SK-N-SH (cell line): ENCODE measurements at regions not wholly inside any gene's neighbourhood (a gene's known extent, or its start where the extent isn't known, plus 50 kb on each side); places are given as distances from the start of the nearest gene placed in this dataset.

Experiments
- CTCF ChIA-PET: fragments of 300-600, 350-600 bp; formaldehyde crosslinking; extraction: SDS; loops from one replicate; lab custom pipeline; 2021; lab: Yijun Ruan, JAX
- POLR2A ChIA-PET: fragments of 350-600 bp; sonication (Branson Sonifier 250); formaldehyde crosslinking; extraction: SDS; loops from one replicate; lab custom pipeline; 2020; ENCODE audit warnings: antibody characterized with exemption, inconsistent platforms; lab: Yijun Ruan, JAX
- DNase-seq: peaks from one replicate; pipeline ENCODE4 v3.0.0; 2012
- H2AFZ ChIP-seq: fragments of 200-600 bp; sonication (generic); 2 replicates; pipeline ENCODE4 v1.8.1; 2016; ENCODE audit warnings: antibody characterized with exemption, mild to moderate bottlenecking, low read depth
- H3F3A ChIP-seq: fragments of 200-600 bp; sonication (generic); replicated peaks from 2 replicates; pipeline ENCODE3; 2016; ENCODE audit warnings: antibody characterized with exemption, mild to moderate bottlenecking; ENCODE audit not compliant: insufficient read depth
- H3K27ac ChIP-seq, 2 experiments: fragments of 200-500 bp in 1 of 2; fragments of 200-600 bp in 1 of 2; sonication (Bioruptor generic) in 1 of 2; sonication (generic), shearing (Covaris generic) in 1 of 2; 2 replicates each; pipeline versions ENCODE4 v1.5.1 to v1.6.1; 2014 to 2016; ENCODE audit warnings: low read depth in 2 of 2, inconsistent platforms in 1 of 2, low read length in 1 of 2, mild to moderate bottlenecking in 1 of 2, mixed read lengths in 1 of 2
- H3K27me3 ChIP-seq: fragments of 200-600 bp; sonication (generic), shearing (Covaris generic); 2 replicates; pipeline ENCODE4 v1.6.1; 2016; ENCODE audit warnings: mixed run types; ENCODE audit not compliant: insufficient read depth
- H3K36me3 ChIP-seq, 2 experiments: fragments of 200-500 bp in 1 of 2; fragments of 200-600 bp in 1 of 2; sonication (Bioruptor generic) in 1 of 2; sonication (generic) in 1 of 2; replicated peaks in 1 of 2; 2 replicates each; pipeline versions ENCODE3 to v1.5.1; 2014 to 2016; ENCODE audit warnings: low read length in 1 of 2, mild to moderate bottlenecking in 1 of 2; ENCODE audit not compliant: insufficient read depth in 2 of 2, control insufficient read depth in 1 of 2
- H3K4me1 ChIP-seq, 2 experiments: fragments of 200-500 bp in 1 of 2; fragments of 200-600 bp in 1 of 2; sonication (Bioruptor generic) in 1 of 2; sonication (generic), shearing (Covaris generic) in 1 of 2; 2 replicates each; pipeline versions ENCODE4 v1.5.1 to v1.6.1; 2014 to 2016; ENCODE audit warnings: low read depth in 1 of 2, low read length in 1 of 2, mixed run types in 1 of 2; ENCODE audit not compliant: insufficient read depth in 2 of 2, control insufficient read depth in 1 of 2
- H3K4me2 ChIP-seq: fragments of 200-600 bp; sonication (generic), shearing (Covaris generic); 2 replicates; pipeline ENCODE4 v1.6.1; 2017; ENCODE audit warnings: mixed run types
- H3K4me3 ChIP-seq, 2 experiments: fragments of 200-500 bp in 1 of 2; fragments of 200-600 bp in 1 of 2; sonication (Bioruptor generic) in 1 of 2; sonication (generic), shearing (Covaris generic) in 1 of 2; 2 replicates each; pipeline versions ENCODE4 v1.5.1 to v1.8.1; 2014 to 2016; ENCODE audit warnings: low read depth in 2 of 2, inconsistent platforms in 1 of 2, low read length in 1 of 2, mild to moderate bottlenecking in 1 of 2, mixed read lengths in 1 of 2, moderate library complexity in 1 of 2
- H3K79me2 ChIP-seq: fragments of 200-600 bp; sonication (generic); 2 replicates; pipeline ENCODE4 v1.8.1; 2017; ENCODE audit warnings: mild to moderate bottlenecking; ENCODE audit not compliant: insufficient read depth
- H3K9ac ChIP-seq: fragments of 200-600 bp; sonication (generic); 2 replicates; pipeline ENCODE4 v1.6.1; 2017; ENCODE audit warnings: mixed run types
- H3K9me2 ChIP-seq: fragments of 200-600 bp; sonication (generic); 2 replicates; pipeline ENCODE4 v1.6.1; 2017; ENCODE audit warnings: mixed run types
- H3K9me3 ChIP-seq: fragments of 200-600 bp; sonication (generic); 2 replicates; pipeline ENCODE4 v1.6.1; 2017; ENCODE audit warnings: mixed run types, mild to moderate bottlenecking, moderate library complexity
- H4K20me1 ChIP-seq: fragments of 200-600 bp; sonication (generic); 2 replicates; pipeline ENCODE4 v1.6.1; 2017; ENCODE audit warnings: mild to moderate bottlenecking, mixed run types; ENCODE audit not compliant: insufficient read depth
- EP300 ChIP-seq, 2 experiments: IDR thresholded peaks; 2 replicates each; pipeline versions ENCODE4 v1.4.0 to v1.6.1; 2012; ENCODE audit warnings: borderline replicate concordance in 1 of 2, low read depth in 1 of 2, low read length in 1 of 2
- EZH2phosphoT487 ChIP-seq: fragments of 200-600 bp; sonication (generic); IDR thresholded peaks from 2 replicates; pipeline ENCODE4 v1.6.1; 2017; ENCODE audit warnings: low read depth, mixed run types, mild to moderate bottlenecking, antibody characterized with exemption, moderate library complexity, borderline replicate concordance
- FOSL2 ChIP-seq: IDR thresholded peaks from 2 replicates; pipeline ENCODE4 v1.4.0; 2012; ENCODE audit warnings: low read depth, mild to moderate bottlenecking, moderate library complexity, borderline replicate concordance
- GATA2 ChIP-seq: sonication (generic); formaldehyde crosslinking; IDR thresholded peaks from 2 replicates; pipeline ENCODE4 v1.5.0; 2020; ENCODE audit warnings: mild to moderate bottlenecking, missing genetic modification reagents
- TAF1 ChIP-seq: IDR thresholded peaks from 2 replicates; pipeline ENCODE4 v1.6.1; 2012; ENCODE audit warnings: low read depth, mild to moderate bottlenecking, low read length, moderate library complexity, borderline replicate concordance
- TCF12 ChIP-seq: IDR thresholded peaks from 2 replicates; pipeline ENCODE4 v1.4.0; 2012
- TEAD4 ChIP-seq: IDR thresholded peaks from 2 replicates; pipeline ENCODE4 v1.4.0; 2012; ENCODE audit warnings: mild to moderate bottlenecking, borderline replicate concordance; ENCODE audit not compliant: insufficient read depth
- WGBS: methylation state at CpG from one replicate; pipeline ENCODE4 v1.1.6; 2017; ENCODE audit warnings: low lambda C conversion rate; 5-methylcytosine and 5-hydroxymethylcytosine counted together
- TF ChIP-seq, protein P1 (sequence below): IDR thresholded peaks from 2 replicates; pipeline ENCODE4 v1.6.1; 2012; ENCODE audit warnings: mild to moderate bottlenecking, low read depth, low read length, moderate library complexity
- TF ChIP-seq, protein P2 (sequence below): fragments of 200-600 bp; sonication (generic); IDR thresholded peaks from 2 replicates; pipeline ENCODE4 v1.6.1; 2017; ENCODE audit warnings: antibody characterized with exemption, mild to moderate bottlenecking, moderate library complexity
- TF ChIP-seq, protein P3 (sequence below): fragments of 150-350 bp; IDR thresholded peaks from 2 replicates; pipeline ENCODE4 v1.6.1; 2016; ENCODE audit warnings: mild to moderate bottlenecking, low read depth, low read length
- TF ChIP-seq, protein P4 (sequence below): IDR thresholded peaks from 2 replicates; pipeline ENCODE4 v1.4.0; 2012; ENCODE audit warnings: low read depth, borderline replicate concordance
- TF ChIP-seq, protein P5 (sequence below): IDR thresholded peaks from 2 replicates; pipeline ENCODE4; 2012

DNA sequence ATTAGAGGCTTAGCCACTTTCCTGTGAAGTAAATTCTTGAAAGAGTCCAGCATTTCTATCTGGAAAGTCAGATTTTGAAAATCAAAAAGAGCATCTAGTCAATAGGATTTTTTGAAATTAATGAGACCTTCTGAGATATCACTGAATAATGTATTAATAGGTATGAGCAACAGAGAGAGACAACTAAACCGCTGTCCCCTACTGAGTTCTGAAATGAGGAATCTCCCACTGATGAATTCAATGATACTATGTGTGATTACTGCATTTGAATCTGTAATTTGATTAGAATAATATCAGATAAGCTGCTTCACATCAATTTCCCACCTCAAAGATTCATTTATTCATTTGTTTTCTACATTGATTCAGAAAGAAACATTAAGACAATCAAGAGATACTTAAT, 252.8 kb downstream of the TMX3 start:
- Histone ChIP-seq H4K20me1 (no peaks in the 10 kb centered on the region), H3K4me2 (no peak overlapping the region), H3K27ac (no peak overlapping the region), H3K36me3 (no peaks in the 10 kb centered on the region), H3K9me2 (no peaks in the 10 kb centered on the region), H3K4me3 (no peak overlapping the region), H3F3A (no peaks in the 10 kb centered on the region), H3K9ac (no peak overlapping the region), H3K27me3 (no peaks in the 10 kb centered on the region), H3K4me1 (no peaks in the 10 kb centered on the region), H2AFZ (no peak overlapping the region)
- DNase-seq, result no peak
- CTCF ChIA-PET, result no interaction called here
- 75% methylated on average over 1 of the region's 1 CpG for WGBS
- POLR2A ChIA-PET, result no interaction called here
- TF ChIP-seq TEAD4, result no peak
- TF ChIP-seq, all 33 proteins: peak for 0
- no peaks in the 10 kb centered on the region for H3K79me2 ChIP-seq
- no peaks in the 10 kb centered on the region for H3K9me3 ChIP-seq

DNA sequence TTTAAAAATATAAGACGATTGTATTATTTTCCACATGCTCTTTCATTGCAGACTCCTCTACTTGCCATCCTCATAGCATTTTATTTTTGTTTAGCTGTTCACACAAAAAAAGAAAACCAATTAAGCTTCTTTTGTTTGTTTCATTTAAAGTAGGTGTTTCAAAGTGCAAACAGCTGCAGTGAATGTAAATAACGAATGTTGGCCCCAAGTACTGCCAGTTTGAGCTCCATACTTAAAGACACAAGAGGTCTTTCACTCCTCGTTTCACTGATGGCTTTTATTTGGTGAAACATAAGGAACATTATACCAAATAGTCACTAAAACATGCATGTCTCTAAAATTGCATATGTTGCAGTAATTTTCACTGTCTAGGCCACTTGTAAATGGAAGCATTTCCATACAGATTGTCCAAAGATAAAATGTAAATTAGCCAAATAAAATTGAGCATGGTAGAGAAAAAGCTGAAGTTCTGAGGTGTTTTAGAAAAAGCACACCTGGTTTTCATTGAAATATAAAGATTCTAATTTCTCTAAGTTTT, 253.4 kb downstream of the TMX3 start:
- Histone ChIP-seq H3F3A (no peaks in the 10 kb centered on the region), H4K20me1 (no peaks in the 10 kb centered on the region), H3K79me2 (no peaks in the 10 kb centered on the region), H3K27me3 (no peaks in the 10 kb centered on the region), H3K4me1 (no peaks in the 10 kb centered on the region), H3K9ac (no peak overlapping the region), H3K4me3 (no peak overlapping the region), H3K9me3 (no peaks in the 10 kb centered on the region), H3K9me2 (no peaks in the 10 kb centered on the region), H3K27ac (no peak overlapping the region), H3K4me2 (no peak overlapping the region), H3K36me3 (no peaks in the 10 kb centered on the region), H2AFZ (no peak overlapping the region)
- DNase-seq, result no peak
- ChIA-PET CTCF (no interaction called here), POLR2A (no interaction called here)
- 75% methylated on average over 3 of the region's 3 CpGs for WGBS
- TF ChIP-seq TEAD4, result no peak
- TF ChIP-seq, protein P1, sequence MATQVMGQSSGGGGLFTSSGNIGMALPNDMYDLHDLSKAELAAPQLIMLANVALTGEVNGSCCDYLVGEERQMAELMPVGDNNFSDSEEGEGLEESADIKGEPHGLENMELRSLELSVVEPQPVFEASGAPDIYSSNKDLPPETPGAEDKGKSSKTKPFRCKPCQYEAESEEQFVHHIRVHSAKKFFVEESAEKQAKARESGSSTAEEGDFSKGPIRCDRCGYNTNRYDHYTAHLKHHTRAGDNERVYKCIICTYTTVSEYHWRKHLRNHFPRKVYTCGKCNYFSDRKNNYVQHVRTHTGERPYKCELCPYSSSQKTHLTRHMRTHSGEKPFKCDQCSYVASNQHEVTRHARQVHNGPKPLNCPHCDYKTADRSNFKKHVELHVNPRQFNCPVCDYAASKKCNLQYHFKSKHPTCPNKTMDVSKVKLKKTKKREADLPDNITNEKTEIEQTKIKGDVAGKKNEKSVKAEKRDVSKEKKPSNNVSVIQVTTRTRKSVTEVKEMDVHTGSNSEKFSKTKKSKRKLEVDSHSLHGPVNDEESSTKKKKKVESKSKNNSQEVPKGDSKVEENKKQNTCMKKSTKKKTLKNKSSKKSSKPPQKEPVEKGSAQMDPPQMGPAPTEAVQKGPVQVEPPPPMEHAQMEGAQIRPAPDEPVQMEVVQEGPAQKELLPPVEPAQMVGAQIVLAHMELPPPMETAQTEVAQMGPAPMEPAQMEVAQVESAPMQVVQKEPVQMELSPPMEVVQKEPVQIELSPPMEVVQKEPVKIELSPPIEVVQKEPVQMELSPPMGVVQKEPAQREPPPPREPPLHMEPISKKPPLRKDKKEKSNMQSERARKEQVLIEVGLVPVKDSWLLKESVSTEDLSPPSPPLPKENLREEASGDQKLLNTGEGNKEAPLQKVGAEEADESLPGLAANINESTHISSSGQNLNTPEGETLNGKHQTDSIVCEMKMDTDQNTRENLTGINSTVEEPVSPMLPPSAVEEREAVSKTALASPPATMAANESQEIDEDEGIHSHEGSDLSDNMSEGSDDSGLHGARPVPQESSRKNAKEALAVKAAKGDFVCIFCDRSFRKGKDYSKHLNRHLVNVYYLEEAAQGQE, result no peak
- TF ChIP-seq, protein P2, sequence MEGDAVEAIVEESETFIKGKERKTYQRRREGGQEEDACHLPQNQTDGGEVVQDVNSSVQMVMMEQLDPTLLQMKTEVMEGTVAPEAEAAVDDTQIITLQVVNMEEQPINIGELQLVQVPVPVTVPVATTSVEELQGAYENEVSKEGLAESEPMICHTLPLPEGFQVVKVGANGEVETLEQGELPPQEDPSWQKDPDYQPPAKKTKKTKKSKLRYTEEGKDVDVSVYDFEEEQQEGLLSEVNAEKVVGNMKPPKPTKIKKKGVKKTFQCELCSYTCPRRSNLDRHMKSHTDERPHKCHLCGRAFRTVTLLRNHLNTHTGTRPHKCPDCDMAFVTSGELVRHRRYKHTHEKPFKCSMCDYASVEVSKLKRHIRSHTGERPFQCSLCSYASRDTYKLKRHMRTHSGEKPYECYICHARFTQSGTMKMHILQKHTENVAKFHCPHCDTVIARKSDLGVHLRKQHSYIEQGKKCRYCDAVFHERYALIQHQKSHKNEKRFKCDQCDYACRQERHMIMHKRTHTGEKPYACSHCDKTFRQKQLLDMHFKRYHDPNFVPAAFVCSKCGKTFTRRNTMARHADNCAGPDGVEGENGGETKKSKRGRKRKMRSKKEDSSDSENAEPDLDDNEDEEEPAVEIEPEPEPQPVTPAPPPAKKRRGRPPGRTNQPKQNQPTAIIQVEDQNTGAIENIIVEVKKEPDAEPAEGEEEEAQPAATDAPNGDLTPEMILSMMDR, result no peak
- no peak for TF ChIP-seq GATA2 (CRISPR knock-in tag)
- TF ChIP-seq EZH2phosphoT487, result no peak
- TF ChIP-seq, protein P3, sequence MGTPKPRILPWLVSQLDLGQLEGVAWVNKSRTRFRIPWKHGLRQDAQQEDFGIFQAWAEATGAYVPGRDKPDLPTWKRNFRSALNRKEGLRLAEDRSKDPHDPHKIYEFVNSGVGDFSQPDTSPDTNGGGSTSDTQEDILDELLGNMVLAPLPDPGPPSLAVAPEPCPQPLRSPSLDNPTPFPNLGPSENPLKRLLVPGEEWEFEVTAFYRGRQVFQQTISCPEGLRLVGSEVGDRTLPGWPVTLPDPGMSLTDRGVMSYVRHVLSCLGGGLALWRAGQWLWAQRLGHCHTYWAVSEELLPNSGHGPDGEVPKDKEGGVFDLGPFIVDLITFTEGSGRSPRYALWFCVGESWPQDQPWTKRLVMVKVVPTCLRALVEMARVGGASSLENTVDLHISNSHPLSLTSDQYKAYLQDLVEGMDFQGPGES, result no peak
- no peak for TF ChIP-seq TAF1
- TF ChIP-seq, protein P4, sequence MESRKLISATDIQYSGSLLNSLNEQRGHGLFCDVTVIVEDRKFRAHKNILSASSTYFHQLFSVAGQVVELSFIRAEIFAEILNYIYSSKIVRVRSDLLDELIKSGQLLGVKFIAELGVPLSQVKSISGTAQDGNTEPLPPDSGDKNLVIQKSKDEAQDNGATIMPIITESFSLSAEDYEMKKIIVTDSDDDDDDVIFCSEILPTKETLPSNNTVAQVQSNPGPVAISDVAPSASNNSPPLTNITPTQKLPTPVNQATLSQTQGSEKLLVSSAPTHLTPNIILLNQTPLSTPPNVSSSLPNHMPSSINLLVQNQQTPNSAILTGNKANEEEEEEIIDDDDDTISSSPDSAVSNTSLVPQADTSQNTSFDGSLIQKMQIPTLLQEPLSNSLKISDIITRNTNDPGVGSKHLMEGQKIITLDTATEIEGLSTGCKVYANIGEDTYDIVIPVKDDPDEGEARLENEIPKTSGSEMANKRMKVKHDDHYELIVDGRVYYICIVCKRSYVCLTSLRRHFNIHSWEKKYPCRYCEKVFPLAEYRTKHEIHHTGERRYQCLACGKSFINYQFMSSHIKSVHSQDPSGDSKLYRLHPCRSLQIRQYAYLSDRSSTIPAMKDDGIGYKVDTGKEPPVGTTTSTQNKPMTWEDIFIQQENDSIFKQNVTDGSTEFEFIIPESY, result no peak
- TF ChIP-seq FOSL2, result no peak
- TF ChIP-seq, protein P5, sequence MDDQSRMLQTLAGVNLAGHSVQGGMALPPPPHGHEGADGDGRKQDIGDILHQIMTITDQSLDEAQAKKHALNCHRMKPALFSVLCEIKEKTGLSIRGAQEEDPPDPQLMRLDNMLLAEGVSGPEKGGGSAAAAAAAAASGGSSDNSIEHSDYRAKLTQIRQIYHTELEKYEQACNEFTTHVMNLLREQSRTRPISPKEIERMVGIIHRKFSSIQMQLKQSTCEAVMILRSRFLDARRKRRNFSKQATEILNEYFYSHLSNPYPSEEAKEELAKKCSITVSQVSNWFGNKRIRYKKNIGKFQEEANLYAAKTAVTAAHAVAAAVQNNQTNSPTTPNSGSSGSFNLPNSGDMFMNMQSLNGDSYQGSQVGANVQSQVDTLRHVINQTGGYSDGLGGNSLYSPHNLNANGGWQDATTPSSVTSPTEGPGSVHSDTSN, result no peak
- TF ChIP-seq TCF12, result no peak
- TF ChIP-seq EP300 (IDR thresholded peaks at IDR 0.05; ENCODE audit: borderline replicate concordance in 1 of 2, low read depth in 1 of 2, low read length in 1 of 2), result no peak
